Psoas muscle (tissue), 7 donors: ENCODE measurements at regions not wholly inside any gene's neighbourhood (a gene's known extent, or its start where the extent isn't known, plus 50 kb on each side); places are given as distances from the start of the nearest gene placed in this dataset.

Experiments used
- ATAC-seq, 4 donors: fragments of 200-7000 bp; cut with Tn5 transposase; one replicate each; pipeline ENCODE4 v1.9.1; 2020; ENCODE audit warnings: moderate library complexity in 3 of 4, mild to moderate bottlenecking in 2 of 4
- DNase-seq, 2 donors: peaks; one replicate each; pipeline ENCODE4 v3.0.0-alpha.2; 2020
- H3K27ac ChIP-seq: fragments of 200-600 bp; one replicate; pipeline ENCODE4 v1.8.0; 2022
- H3K27me3 ChIP-seq, 3 donors: fragments of 200-600 bp in 1 of 3; one replicate each; pipeline versions ENCODE4 v1.6.1 to v1.8.0; 2013 to 2022; ENCODE audit warnings: low read length in 2 of 3, mild to moderate bottlenecking in 2 of 3, moderate library complexity in 1 of 3; ENCODE audit not compliant: insufficient read depth in 3 of 3
- H3K36me3 ChIP-seq, 2 donors: fragments of 200-600 bp in 1 of 2; one replicate each; pipeline versions ENCODE4 v1.6.1 to v1.8.0; 2013 to 2022; ENCODE audit warnings: low read depth in 1 of 2, mild to moderate bottlenecking in 1 of 2, moderate library complexity in 1 of 2; ENCODE audit not compliant: insufficient read depth in 1 of 2
- H3K4me1 ChIP-seq: fragments of 200-600 bp; one replicate; pipeline ENCODE4 v1.8.0; 2022
- H3K4me3 ChIP-seq: fragments of 200-600 bp; one replicate; pipeline ENCODE4 v1.8.0; 2022; ENCODE audit warnings: mild to moderate bottlenecking
- H3K9me3 ChIP-seq: fragments of 200-600 bp; one replicate; pipeline ENCODE4 v1.8.0; 2022
- CTCF ChIP-seq: fragments of 200-600 bp; IDR thresholded peaks from one replicate; pipeline ENCODE4 v1.8.0; 2022; ENCODE audit warnings: antibody characterized with exemption
- WGBS, 3 donors: extraction: QIAGEN DNeasy Blood & Tissue Kit; methylation state at CpG; one replicate each; pipeline versions ENCODE4 v1.1.6 to v1.1.7; 2013; 5-methylcytosine and 5-hydroxymethylcytosine counted together
- intact Hi-C, 2 donors: fragments of 100-400 bp; cut with DNase I; formaldehyde crosslinking; loops; one replicate each; pipeline versions ENCODE4 v1.11.0 to v1.14.2; 2022
- donor health status: healthy with polysubstance abuse.
- donor health status: DM: no; HTN: no; CAD: no; lungs with moderate emphysema.
- donor health status: Bipolar disorder and iron deficiency.
- donor health status: healthy.
- donor health status: DM: yes; HTN: yes; CAD: no.
- donor health status: DM: no; HTN: no; CAD: no.
- donor health status: DM: yes; HTN: yes; CAD: no.

GRCh38 chr4:138055890-138056289, 186.3 kb downstream of the SLC7A11 start:
- Histone ChIP-seq H3K9me3 (no peaks in the 10 kb centered on the region), H3K36me3 (no peaks in the 10 kb centered on the region), H3K4me1 (no peaks in the 10 kb centered on the region), H3K27me3 (no peaks in the 10 kb centered on the region), H3K4me3 (no peak overlapping the region), H3K27ac (no peak overlapping the region)
- no peak for DNase-seq
- WGBS, 3 donors: 92 to 96% (median 95%) methylated on average over 2 of the region's 2 CpGs
- no peak for TF ChIP-seq CTCF
- no peak for ATAC-seq
- intact Hi-C loops: no loop called here

- Histone ChIP-seq H3K9me3 (no peaks in the 10 kb centered on the region), H3K4me1 (no peaks in the 10 kb centered on the region), H3K27ac (no peak overlapping the region), H3K4me3 (no peak overlapping the region), H3K27me3 (no peaks in the 10 kb centered on the region), H3K36me3 (no peaks in the 10 kb centered on the region)
- no peak for TF ChIP-seq CTCF
- 63 to 70% (median 69%) methylated on average over 5 of the region's 5 CpGs for WGBS, 3 donors
- ATAC-seq (peak in 1 of 4 donors; percentile 68), DNase-seq (no peak)
- intact Hi-C loops: no loop called here
Observed at GRCh38 chr4:138053641-138054301, 188.4 kb downstream of the SLC7A11 start.

- no peaks in the 10 kb centered on the region for H3K27me3 ChIP-seq
- no peaks in the 10 kb centered on the region for H3K9me3 ChIP-seq
- no peak overlapping the region for H3K27ac ChIP-seq
- ATAC-seq (no peak), DNase-seq (no peak)
- intact Hi-C loops: no loop called here
- no peak overlapping the region for H3K4me3 ChIP-seq
- no peaks in the 10 kb centered on the region for H3K4me1 ChIP-seq
- TF ChIP-seq CTCF: no peak
- WGBS, 3 donors: 92 to 96% (median 93%) methylated on average over 26 to 31 of the region's 31 CpGs
- no peaks in the 10 kb centered on the region for H3K36me3 ChIP-seq
Observed at GRCh38 chr4:138052806-138053632, 189.1 kb downstream of the SLC7A11 start.

GRCh38 chr4:138051157-138051556, 191.0 kb downstream of the SLC7A11 start:
- intact Hi-C loops: no loop called here
- no peak for TF ChIP-seq CTCF
- no peak overlapping the region for H3K4me3 ChIP-seq
- H3K27me3 ChIP-seq: no peaks in the 10 kb centered on the region
- H3K36me3 ChIP-seq: no peaks in the 10 kb centered on the region
- H3K9me3 ChIP-seq: no peaks in the 10 kb centered on the region
- ATAC-seq (no peak), DNase-seq (no peak)
- no peaks in the 10 kb centered on the region for H3K4me1 ChIP-seq
- no peak overlapping the region for H3K27ac ChIP-seq
- 26 to 52% (median 51%) methylated on average over 3 of the region's 3 CpGs for WGBS, 3 donors
